RKO (cell line): ENCODE measurements at regions not wholly inside any gene's neighbourhood (a gene's known extent, or its start where the extent isn't known, plus 50 kb on each side); places are given as distances from the start of the nearest gene placed in this dataset.
"Not testable (repeated sequence)": the region's sequence is repeated elsewhere in the genome, so short reads cannot be mapped to it uniquely, and the experiment has no call there.

Source experiments
- DNase-seq: peaks from one replicate; pipeline ENCODE4 v3.0.0-alpha.2; 2016; ENCODE audit warnings: low spot score

GRCh38 chr12:61044766-61045165, 1215.4 kb upstream of the USP15 start:
- DNase-seq: no peak

GRCh38 chr12:61070640-61071414, 1189.4 kb upstream of the USP15 start:
- no peak for DNase-seq

GRCh38 chr12:61072717-61073116, 1187.5 kb upstream of the USP15 start:
- DNase-seq: no peak

- DNase-seq: no peak
These were observed 1165.1 kb upstream of the USP15 start for GRCh38 chr12:61095111-61095510.

GRCh38 chr12:61098031-61098580, 1162.1 kb upstream of the USP15 start:
- DNase-seq: no peak

GRCh38 chr12:61107118-61107517, 1153.1 kb upstream of the USP15 start:
- no peak for DNase-seq

- no peak for DNase-seq
These were observed 1149.0 kb upstream of the USP15 start for GRCh38 chr12:61111218-61111617.

- no peak for DNase-seq
These were observed 1122.4 kb upstream of the USP15 start for GRCh38 chr12:61137677-61138414.

- DNase-seq: no peak
These were observed 1121.8 kb upstream of the USP15 start for GRCh38 chr12:61138415-61138759.

GRCh38 chr12:61161961-61162360, 1098.2 kb upstream of the USP15 start:
- DNase-seq: no peak

- DNase-seq: no peak
These were observed 1071.2 kb upstream of the USP15 start for GRCh38 chr12:61188801-61189595.

GRCh38 chr12:61213646-61214045, 1046.6 kb upstream of the USP15 start:
- no peak for DNase-seq

- peak; percentile 9 for DNase-seq
These were observed 1039.9 kb upstream of the USP15 start for GRCh38 chr12:61220337-61220736.

- DNase-seq: no peak
These were observed 1028.2 kb upstream of the USP15 start for GRCh38 chr12:61232040-61232439.

- DNase-seq: no peak
These were observed 1009.9 kb upstream of the USP15 start for GRCh38 chr12:61250303-61250702.

GRCh38 chr12:61251076-61251475, 1009.1 kb upstream of the USP15 start:
- no peak for DNase-seq

- DNase-seq: no peak
These were observed 1006.0 kb upstream of the USP15 start for GRCh38 chr12:61254225-61254624.

- not testable (repeated sequence) for DNase-seq
These were observed 995.9 kb upstream of the USP15 start for GRCh38 chr12:61264294-61264693.

- DNase-seq: peak; percentile 3
These were observed 992.7 kb upstream of the USP15 start for GRCh38 chr12:61267474-61267873.

- no peak for DNase-seq
These were observed 987.8 kb upstream of the USP15 start for GRCh38 chr12:61272441-61272840.

- DNase-seq: peak; percentile 65
These were observed 977.2 kb upstream of the USP15 start for GRCh38 chr12:61282790-61283575.

GRCh38 chr12:61290473-61290872, 969.7 kb upstream of the USP15 start:
- no peak for DNase-seq
